DMS 273 treated with DMSO at 0.1 percent for 48 hours (cell line): ENCODE measurements at regions not wholly inside any gene's neighbourhood (a gene's known extent, or its start where the extent isn't known, plus 50 kb on each side); places are given as distances from the start of the nearest gene placed in this dataset.

Experiments
- DNase-seq: peaks from one replicate; lab custom pipeline; 2025; lab: John Stamatoyannopoulos, UW

DNA sequence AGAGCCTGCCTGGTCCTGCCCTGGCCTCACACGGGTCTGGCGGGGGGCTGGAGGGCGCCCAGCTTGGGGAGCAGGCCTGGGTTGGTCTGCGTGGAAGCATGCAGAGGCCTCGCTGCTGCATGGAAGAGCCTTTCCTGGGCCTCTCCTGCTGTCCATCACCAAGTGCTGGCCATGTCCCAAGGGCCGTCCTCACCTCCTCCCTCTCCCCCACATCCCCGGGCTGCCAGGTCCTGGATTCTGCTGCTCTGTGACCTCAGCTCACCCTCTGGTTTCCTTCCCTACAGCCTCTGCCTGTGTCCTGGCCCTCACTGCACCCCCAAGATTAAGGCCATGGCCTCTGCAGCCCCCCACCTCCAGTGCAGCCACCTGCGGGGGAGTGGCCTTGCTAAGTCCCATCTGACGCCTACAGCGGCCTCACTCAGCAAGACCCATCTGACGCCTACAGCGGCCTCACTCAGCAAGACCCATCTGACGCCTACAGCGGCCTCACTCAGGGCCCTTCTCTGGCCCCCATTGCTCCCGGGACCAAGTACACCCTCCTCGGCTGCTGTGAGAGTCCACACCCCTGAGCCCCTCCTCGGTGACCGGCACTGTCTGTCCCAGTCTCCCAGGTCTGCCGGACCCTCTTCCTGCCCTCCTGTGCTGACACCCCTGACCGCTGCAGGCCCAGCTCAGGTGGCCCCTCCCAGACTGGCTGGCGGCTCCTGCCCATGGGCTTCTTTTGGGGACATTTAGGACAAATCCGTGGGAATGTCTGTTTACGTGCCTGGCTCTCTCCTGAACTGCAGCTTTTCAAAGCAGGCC is 119.5 kb upstream of the B3GAT1 start:
- DNase-seq: no peak

DNA sequence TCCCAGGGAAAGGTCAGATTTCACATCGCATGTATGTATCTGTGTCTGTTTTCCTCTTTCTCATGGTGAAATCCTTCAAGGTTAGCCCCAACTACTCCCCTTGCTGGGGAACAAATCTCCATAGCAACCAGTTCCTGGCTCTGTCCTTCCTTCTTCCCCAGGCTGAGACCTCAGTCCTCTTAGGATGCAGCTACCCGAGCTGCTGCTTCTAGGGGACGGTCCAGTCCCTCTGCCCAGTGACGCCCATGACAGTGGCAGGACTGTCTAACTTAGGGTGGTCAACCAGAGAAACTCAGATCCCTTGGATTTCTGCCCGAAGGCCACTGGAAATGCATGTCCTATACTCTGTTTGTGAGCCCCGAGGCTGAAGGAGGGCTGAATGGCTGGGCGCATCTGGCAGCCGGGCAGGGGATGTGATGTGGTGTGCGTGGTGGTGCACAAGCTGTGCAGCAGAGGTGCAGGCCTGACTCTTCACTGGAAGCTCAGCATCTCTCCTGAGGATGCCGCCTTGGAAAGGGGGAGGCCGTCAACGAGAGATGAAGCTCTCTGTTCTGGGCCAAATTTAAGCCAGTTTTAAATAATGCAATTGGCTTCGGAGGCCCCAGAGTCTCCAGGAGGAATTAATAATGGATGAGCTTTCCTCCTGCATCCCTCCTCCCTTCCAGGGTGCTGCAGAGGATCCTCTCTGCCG is 118.7 kb upstream of the B3GAT1 start:
- DNase-seq: no peak

DNA sequence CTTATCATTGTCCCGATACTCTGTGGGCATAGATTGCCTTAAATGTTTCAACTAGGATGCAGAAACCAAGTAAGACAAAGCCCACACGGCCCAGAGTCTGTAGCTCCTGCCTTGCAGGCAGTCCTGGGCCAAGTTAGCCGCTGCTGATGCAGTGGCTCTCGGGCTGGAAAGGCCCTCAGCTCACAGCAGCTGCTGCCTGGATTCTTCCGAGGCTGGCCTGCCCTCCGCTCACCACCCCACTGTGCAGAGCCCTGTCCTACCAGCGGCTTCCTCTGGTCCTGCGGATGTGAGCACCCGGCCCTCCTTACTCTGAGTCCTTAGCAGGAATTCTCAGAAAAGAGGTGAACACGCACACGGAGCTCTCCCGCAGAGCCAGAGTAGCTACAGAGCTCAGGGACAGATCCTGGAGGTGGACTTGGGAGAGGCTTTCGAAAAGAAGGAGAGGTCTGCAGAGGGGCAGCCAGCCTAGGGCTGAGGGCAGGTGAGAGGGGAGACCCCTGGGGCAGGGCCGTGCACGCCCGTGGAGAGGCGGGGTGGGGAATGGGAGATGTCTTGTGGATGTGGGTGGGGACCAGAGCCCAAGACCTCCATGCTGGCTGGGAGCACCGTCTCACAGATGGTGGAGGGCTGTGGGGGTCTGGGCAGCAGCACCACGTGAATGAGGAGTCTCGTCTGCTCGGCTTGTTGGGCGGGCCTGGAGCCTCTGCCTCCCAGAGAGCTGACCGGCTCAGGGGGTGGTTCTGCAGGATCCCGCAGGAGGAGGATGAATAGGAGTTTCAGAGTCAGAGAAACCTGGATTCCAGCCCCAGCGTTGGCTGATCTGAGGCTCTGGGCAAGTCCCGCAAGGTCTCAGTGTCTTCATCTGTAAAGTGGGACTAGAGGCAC is 117.4 kb upstream of the B3GAT1 start:
- DNase-seq: no peak

DNA sequence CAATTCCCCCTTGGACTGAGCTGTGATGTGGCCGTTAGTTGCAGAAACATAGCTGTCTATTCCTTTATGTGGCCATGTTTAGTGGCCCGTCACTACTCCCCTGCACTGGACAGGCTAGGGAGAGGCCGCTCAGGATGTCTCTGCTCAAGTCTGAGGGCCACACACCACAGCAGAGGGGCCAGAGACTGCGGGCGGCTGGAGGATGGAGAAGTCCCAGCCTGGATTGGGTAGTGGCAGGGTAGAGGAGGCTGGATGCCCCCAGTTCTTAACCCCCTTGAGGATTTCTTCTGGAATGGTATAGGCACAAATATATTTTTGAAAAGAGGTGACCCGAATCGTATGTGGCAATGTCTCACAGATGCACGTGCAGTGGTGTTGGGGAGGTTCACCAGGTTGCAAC is 116.4 kb upstream of the B3GAT1 start:
- DNase-seq: no peak

DNA sequence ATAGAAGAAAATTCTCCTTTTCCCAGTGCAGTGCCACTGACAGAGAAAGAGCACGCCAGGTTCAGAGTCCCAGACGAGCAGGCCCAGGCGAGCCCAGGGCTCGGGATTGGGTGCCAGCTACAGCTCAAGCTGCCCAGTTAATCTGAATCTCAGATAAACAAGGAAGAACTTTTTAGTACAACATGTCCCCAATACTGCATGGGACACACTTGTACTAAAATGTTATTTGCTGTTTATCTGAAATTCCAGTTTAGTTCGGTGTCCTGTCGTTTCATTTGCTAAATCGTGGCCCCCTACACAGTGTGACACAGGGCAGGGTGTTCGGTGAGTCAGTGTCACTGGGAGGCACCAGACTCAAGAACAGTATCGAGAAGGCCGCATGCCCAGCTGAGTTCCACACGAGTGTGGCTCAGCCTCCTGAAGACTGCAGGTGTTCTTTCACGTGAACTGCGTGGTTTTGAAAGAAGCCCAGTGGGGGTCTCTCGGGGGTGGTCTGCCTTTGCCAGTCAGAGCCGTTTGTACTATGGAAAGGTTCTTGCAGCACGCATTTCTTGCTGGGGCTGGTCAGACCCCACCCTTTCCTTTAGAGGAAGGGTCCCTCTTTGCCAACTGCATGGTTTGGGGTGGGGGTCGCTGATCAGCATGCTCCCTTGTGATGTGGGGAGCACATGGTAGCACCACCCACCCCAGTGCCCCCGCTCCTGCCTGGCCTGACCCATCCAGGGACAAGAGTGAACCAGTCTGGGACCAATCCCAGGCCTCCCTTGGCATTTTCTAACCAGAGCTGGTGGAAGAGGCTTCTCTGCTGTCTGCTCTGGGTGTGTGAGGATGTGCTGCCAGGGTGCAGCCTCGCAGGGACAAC is 115.6 kb upstream of the B3GAT1 start:
- no peak for DNase-seq

DNA sequence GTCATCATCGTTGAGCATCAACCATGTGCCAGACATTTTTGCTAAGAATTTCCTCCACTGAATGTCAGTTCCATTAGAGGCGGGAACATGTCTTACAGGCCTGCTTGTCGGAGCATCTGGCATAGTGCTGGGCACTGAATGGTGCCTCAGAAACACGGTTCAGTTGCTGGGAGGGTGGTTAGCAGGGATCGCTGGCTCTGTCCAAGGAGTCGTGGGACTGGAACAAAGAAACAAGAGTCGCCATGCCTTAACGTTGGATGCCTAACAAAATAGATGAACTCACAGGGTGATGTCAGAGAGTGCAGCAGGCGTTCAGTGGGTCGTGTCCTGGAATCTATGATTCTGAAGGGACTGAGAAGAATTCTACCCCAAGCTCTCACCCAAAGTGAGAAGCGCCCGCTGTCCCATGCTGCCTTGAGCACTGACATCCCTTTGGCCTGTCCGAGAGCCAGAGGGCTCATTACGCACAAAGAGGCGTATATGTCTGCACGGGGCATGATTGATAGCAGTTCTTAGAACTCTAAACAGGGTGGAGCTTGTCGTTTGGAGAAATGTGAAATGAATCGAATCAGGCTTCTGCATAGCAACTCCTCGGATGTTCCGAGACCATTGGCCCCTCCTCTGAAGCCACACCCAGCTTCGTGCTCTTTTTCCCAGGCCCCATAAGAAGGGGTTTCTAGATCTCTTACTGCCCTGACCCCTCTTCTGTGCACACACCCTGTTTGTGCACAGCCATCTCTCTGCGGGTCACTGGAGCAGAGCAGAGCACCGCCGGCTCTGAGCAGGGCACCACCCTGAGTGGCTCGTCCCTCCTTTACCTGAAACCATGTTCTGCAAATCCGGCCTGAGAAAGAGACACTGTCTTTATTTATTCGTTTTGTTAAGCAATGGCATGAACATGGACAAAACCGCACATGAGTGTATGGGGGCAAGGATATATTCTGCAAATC is 113.1 kb upstream of the B3GAT1 start:
- DNase-seq: no peak

DNA sequence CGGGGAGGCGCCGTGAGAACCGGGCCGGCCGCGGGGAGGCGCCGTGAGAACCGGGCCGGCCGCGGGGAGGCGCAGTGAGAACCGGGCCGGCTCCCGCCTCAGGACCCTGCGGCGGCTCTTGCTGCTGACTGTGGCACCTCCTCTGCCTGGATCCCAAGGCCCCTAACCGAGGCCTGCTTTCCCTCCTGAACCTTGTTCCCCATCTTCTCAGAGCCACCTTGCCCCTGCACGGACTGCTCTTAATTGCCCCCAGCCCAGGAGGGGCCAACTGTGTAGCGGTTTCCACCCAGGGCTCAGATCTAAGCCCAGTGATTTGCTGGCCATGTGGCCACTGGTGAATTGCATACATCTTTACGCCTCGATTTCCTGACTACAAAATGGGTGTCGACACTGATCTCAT is 112.2 kb upstream of the B3GAT1 start:
- no peak for DNase-seq

DNA sequence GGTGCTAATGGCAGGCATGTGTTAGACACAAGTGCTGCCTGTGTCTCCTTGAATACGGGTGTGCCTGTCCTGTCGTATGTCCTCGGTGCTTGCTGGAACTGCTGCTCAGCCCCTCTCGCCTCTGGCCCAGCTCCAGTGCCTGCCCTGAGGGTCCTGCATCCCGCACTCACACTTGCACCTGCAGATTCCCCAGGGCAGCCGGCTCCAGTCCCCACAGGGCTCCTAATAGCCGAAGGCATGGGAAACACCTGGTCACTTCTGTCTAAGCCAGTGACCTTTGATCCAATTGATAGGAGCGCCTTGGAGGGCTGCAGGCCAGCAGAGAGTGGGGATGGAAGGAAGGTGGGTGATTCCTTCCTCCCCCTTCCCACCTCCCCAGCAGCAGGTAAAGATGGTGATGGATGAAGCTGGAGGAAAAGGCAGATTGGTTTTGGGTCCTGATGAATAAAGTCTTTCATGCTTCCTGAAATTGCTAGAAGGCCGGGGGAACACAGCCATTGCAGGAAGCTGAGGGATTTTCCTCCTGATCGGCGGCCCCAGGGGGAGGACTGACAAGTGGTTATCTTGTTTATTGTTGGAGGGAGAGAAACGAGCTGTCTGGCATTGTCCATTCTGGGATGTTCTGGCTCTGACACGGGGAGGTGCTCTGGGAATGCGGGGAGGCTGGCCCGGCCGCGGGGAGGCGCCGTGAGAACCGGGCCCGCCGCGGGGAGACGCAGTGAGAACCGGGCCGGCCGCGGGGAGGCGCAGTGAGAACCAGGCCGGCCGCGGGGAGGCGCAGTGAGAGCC is 110.9 kb upstream of the B3GAT1 start:
- no peak for DNase-seq

DNA sequence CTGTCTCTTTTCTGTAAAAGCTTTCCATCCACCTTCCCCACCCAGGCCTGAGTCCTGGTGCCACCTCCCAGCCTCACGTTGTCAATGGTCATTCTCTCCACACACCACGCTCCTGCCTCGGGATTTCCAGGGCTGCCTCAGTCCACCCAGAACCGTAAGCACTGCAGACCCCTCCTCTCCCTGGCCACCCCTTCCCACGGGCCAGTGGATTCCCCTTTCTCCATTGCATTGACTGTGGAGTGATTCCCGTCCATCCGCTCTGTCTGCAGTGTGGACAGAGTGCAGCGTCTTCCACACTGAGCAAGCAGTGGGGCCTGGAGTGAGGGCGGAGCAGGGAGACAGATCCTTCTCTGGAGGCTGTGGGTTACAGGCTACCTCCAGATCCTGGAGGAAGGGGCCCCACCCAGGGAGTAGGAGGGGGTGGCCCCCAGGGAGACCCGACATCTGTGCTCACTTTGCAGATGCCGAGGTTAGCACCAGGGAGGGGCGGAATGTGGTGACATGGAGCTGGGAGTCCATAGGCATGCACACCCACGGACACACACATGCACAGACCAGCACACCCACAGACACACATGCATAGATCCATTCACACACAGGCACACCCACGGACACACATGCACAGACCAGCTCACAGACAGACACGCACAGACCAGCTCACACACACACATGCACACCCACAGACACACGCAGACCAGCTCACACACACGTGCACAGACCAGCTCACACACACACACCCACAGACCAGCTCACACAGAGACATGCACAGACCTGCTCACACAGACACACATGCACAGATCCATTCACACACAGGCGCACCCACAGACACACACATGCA is 109.6 kb upstream of the B3GAT1 start:
- DNase-seq: no peak

DNA sequence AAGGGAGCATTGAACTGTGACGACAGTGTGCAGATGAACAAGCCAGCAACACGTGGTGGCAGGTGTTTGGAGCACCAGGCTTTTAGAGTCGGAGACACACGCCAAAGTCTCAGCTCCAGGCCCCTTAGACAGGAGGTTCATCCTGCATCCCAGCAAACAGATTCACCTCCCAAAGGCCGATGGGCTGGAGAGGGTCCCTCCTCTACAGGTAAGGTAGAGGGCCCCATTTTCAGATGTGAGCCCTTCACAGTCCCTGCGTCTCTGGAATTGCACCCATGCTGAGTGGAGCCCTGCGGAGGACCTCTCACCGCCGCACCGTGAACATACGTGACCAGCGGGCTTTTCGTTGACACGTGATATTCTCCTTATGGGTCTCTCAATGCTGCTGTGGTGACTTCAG is 109.0 kb upstream of the B3GAT1 start:
- DNase-seq: no peak

DNA sequence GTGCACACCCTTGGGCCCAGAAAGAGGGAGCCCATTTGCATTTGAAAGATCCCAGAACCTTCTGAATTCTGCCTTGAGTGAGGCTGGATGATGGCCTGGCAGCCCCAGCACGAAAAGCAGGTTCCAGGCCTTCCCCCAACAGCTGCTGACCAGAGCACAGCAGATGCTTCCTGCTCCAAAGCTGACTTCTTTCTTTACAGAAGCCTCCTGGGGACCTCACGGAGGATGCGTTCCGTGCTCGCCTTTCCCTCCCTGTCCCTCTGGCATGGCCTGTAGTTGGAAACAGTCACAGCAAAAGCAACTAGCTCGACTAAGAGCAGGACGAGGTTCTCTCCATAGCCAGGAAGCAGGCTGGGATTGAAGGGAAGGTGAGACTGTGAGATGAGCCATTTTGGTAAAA is 107.7 kb upstream of the B3GAT1 start:
- DNase-seq: no peak

DNA sequence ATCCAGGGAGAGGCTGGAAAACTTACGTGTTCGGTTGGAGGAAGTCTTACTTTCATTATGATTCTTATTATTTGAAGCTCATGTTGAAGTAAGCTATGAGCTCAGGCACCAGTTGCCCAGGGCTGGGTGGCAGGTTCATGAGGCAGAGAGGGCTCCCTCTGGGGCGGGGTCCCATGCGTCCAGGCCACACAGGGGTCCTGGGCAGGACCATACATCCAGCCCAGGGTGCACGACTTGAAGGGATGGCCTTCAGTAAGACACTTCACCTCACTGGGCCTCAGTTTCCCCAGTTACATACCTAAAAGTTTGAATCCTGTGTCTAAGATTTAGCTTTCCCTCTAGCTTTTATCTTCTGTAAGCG is 107.3 kb upstream of the B3GAT1 start:
- DNase-seq: no peak

DNA sequence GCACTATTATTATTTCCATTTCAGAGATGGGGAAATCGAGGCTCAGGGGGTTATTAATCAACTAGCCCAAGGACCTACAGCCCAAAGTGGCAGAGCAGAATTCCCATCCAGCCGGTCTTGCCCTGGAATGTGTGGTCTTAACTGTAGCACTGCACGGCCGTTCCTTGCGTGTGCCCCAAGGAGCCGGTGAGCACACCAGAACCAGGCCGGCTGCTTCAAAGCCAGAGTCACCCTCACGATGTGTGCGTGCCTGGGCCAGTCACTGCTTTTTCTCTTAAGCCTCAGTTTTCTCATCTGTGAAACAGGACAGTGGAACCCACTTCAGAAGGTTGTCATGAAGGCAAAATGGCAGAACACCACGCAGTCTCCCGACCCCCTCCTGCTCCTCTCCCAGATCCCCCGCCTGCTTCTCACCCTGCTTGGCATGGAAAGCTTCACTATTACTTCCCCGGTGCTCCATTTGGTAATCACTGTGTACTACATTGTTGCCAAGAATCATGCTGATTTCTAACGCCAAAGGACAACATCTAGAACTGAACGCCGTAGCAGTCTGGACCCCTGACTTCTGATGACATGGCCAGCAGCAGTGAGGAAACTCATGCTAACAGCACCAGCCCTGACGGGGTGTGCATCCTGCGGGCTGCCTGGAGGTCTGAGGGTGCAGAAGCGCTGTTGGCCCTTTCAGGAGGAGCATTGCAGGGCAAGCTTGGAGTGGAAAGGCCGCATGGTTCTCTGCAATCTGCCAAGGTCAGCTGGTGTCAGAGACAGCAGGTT is 106.8 kb upstream of the B3GAT1 start:
- DNase-seq: no peak

DNA sequence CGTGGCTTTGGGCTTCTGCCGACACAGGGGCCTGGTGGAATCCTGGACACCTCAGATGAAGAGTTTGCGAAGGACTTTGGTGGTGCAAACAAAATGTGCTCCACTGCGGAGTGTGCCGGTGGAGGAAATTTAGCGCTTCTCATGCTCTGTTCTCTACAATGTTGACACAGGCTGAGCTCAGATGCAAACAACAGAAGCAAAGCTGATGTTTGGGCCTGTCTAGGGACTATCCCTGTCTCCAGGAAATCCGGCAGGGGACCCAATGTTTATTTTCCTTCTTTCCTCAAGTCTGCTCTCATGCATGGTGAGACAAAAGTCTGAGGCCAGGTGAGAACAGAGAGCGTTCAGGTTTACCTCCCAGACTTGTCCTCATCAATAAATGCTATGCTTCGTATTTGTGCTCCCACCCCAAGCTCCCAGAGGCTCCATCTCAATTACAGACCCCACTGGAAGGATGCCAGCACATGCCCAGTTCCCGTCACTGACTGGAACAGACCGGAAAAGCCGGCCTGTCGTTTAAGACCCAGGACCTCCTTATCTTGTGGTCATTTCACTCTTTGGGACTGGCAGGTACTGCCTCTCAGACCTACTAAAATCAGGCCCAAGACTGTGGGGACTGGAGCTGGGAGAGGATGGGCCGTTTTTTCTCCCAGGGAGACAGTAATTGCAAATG is 105.7 kb upstream of the B3GAT1 start:
- no peak for DNase-seq

DNA sequence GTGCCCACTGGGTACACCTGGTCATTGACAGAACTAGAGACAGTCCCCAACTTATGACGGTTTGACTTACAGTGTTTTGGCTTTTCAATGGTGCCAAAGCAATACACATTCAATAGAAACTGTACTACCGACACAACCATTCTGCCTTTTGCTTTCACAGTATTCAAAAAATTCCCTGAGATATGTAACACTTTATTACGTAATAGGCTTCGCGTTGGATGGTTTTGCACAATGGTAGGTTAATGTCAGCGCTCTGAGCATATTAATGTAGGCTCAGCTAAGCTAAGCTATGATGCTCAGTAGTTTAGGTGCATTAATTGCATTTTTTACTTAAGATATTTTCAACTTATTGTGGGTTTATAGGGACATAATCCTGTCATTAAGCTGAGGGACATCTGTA is 105.1 kb upstream of the B3GAT1 start:
- no peak for DNase-seq

DNA sequence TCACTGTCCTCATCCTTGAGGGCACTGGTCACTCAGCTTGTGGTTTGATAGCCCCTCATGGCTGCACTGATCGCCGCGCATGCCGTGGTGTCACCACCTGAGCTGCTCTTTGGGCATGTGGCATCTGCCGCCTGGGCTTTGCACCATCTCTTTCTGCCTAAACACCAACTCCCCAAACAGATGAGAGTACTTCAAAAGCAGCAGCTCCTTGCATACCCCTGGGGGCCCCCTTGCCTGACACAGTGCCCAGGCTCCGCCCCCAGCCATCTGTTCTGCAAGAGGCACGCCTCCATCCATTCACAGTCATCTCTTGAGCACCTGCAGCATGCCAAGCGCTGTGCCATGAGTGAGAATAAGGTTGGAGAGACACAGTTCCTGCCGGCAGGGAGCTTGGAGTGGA is 104.5 kb upstream of the B3GAT1 start:
- DNase-seq: peak; percentile 52

DNA sequence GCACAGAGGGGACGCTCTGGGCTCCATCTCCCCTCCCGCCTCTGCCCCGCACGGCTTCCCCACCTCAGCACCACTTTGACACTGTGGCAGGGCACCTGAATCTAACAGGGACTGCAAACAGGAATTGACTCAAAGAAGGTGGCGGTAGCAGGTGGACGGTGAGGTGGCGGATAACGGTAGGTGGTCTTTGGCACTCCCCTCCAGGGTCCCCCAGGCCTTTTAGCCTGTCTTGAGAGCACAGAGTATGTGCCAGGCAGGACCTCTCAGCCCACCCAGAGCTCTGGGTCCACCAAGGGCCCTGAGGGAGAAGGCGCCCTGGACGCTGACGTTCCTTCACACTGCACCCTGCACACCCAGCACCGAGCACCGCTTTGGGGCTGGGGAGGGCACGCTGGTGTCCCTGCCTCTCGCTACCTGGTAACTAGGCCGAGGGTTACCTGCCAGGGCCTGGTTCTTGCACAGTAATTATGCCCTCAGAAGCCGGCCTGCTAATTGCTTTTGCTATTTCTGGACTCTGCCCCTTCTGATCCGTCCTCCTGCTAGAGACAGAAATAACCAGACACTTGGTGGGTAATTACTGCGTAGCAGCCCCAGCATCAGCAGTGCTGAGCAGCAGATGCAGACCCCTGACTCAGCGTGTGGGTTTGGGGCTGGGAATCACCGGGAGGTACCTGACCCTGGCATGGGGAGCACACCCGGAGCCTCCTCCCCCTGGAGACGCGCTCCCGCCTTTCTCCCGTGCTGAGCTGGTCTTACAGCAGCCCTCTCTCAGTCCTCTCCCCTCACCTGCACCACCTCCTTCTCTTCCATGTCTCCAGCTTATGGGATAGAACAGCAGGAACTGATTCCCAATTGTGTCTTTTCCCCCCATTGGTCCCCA is 103.3 kb upstream of the B3GAT1 start:
- DNase-seq: no peak
